Caco-2 (cell line): ENCODE measurements at regions not wholly inside any gene's neighbourhood (a gene's known extent, or its start where the extent isn't known, plus 50 kb on each side); places are given as distances from the start of the nearest gene placed in this dataset.

Experiments used
- BruUV-seq: library from RNA; stranded (reverse); fragments of 400-500 nt; replicated peaks from 2 replicates; lab custom pipeline; 2021; lab: Mats Ljungman, UMichigan
- CTCF ChIA-PET: fragments of 300-600 bp; sonication (Branson Sonifier 250); formaldehyde crosslinking; loops from one replicate; lab custom pipeline; 2022; ENCODE audit warnings: antibody characterized with exemption; lab: Charles Lee
- POLR2A ChIA-PET: fragments of 300-600 bp; sonication (Branson Sonifier 250); formaldehyde crosslinking; loops from one replicate; lab custom pipeline; 2022; ENCODE audit warnings: antibody characterized with exemption; lab: Charles Lee
- DNase-seq, 2 experiments: peaks; one replicate each; pipeline versions ENCODE4 v3.0.0 to v3.0.0-alpha.2; 2020 to 2022
- H3K27me3 ChIP-seq: replicated peaks from 2 replicates; pipeline ENCODE4 v1.6.0; 2011; ENCODE audit warnings: low read length; ENCODE audit not compliant: control insufficient read depth, insufficient read depth
- H3K36me3 ChIP-seq: 2 replicates; pipeline ENCODE4 v1.5.1; 2011; ENCODE audit warnings: low read length; ENCODE audit not compliant: control insufficient read depth, insufficient read depth
- H3K4me1 ChIP-seq: fragments of 250-450 bp; sonication (Bioruptor Pico); 2 replicates; pipeline ENCODE4 v1.5.1; 2020; ENCODE audit warnings: mild to moderate bottlenecking
- H3K4me3 ChIP-seq: 2 replicates; pipeline ENCODE4 v1.5.1; 2011; ENCODE audit warnings: low read depth, mild to moderate bottlenecking, control low read depth, low read length
- H3K9me3 ChIP-seq: fragments of 250-450 bp; sonication (Bioruptor Pico); 2 replicates; pipeline ENCODE4 v1.5.1; 2020; ENCODE audit warnings: mild to moderate bottlenecking, moderate library complexity
- H3K27ac Mint-ChIP-seq: one replicate; pipeline ENCODE4 v1.8.0; 2022; ENCODE audit warnings: mixed read lengths; ENCODE audit not compliant: unreplicated experiment
- H3K27me3 Mint-ChIP-seq: one replicate; pipeline ENCODE4 v1.8.0; 2022; ENCODE audit warnings: mixed read lengths; ENCODE audit not compliant: insufficient read depth, unreplicated experiment
- H3K36me3 Mint-ChIP-seq: one replicate; pipeline ENCODE4 v1.8.0; 2022; ENCODE audit warnings: mild to moderate bottlenecking, mixed read lengths; ENCODE audit not compliant: insufficient read depth, unreplicated experiment
- H3K4me1 Mint-ChIP-seq: one replicate; pipeline ENCODE4 v1.8.0; 2022; ENCODE audit warnings: low read depth, mixed read lengths; ENCODE audit not compliant: unreplicated experiment
- H3K4me3 Mint-ChIP-seq: one replicate; pipeline ENCODE4 v1.8.0; 2022; ENCODE audit warnings: mild to moderate bottlenecking, moderate library complexity, mixed read lengths; ENCODE audit not compliant: unreplicated experiment
- H3K9me3 Mint-ChIP-seq: one replicate; pipeline ENCODE4 v1.8.0; 2022; ENCODE audit warnings: mixed read lengths; ENCODE audit not compliant: unreplicated experiment
- CTCF ChIP-seq, 2 experiments: fragments of 200-600 bp in 1 of 2; IDR thresholded peaks; 1 replicate in 1 of 2; 2 replicates in 1 of 2; pipeline versions ENCODE4 v1.5.1 to v1.8.0; 2011 to 2022; ENCODE audit warnings: antibody characterized with exemption in 1 of 2, control low read depth in 1 of 2, inconsistent platforms in 1 of 2, low read depth in 1 of 2, low read length in 1 of 2, mild to moderate bottlenecking in 1 of 2, moderate library complexity in 1 of 2; ENCODE audit not compliant: insufficient read depth in 1 of 2, severe bottlenecking in 1 of 2, unreplicated experiment in 1 of 2
- intact Hi-C: fragments of 100-400 bp; cut with micrococcal nuclease; formaldehyde crosslinking; loops from one replicate; pipeline ENCODE4 v1.10.0; 2022; ENCODE audit not compliant: unreplicated experiment

DNA sequence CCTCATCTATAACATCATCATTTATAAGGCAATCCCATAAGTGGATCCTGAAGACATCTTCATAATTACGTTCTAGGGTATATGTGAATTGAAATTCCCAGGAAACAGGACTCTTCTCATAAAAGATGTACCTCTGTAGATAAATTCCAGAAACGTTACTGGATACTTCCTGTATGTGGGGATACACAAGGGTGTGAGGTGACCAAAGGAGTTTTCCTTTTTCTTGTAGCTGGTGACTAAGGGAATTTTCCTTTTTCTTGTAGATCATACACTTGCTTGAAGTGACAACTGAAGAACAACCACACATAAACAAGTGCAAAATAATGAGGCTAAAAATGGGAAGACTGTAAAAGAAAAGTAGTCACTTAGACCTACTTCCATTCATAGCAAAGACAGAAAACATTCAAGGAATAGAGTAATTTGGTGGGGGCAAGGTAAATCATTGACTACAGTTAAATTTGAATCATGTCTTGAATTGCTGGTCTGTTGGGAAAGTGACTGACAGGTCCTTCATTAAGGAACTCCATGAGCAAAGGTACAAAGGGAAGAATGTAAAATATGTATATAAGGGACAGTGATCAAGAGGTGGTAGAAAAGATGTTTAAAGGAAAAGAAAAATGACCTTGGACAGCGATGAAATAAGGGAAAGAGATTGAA, 53.2 kb upstream of the UBE2E3 start:
- Histone ChIP-seq H3K4me3 (no peak overlapping the region), H3K36me3 (no peaks in the 10 kb centered on the region), H3K4me1 (no peaks in the 10 kb centered on the region), H3K27me3 (no peaks in the 10 kb centered on the region), H3K9me3 (no peaks in the 10 kb centered on the region)
- H3K36me3 Mint-ChIP-seq: no peaks in the 10 kb centered on the region
- H3K4me3 Mint-ChIP-seq: no peak overlapping the region
- BruUV-seq: no TSS peak
- H3K4me1 Mint-ChIP-seq: no peaks in the 10 kb centered on the region
- H3K27ac Mint-ChIP-seq: no peak overlapping the region
- DNase-seq: no peak
- POLR2A ChIA-PET: no interaction called here
- CTCF ChIA-PET: no interaction called here
- intact Hi-C loops: no loop called here
- H3K9me3 Mint-ChIP-seq: no peaks in the 10 kb centered on the region
- peaks cover 18% of the 10 kb centered on the region for H3K27me3 Mint-ChIP-seq
- TF ChIP-seq CTCF (IDR thresholded peaks at IDR 0.05; ENCODE audit: insufficient read depth in 1 of 2, low read depth in 1 of 2, low read length in 1 of 2, severe bottlenecking in 1 of 2, unreplicated experiment in 1 of 2): no peak

GRCh38 chr2:180925700-180926099, 54.7 kb upstream of the UBE2E3 start:
- no peak overlapping the region for H3K4me3 ChIP-seq
- Mint-ChIP-seq H3K36me3 (no peaks in the 10 kb centered on the region), H3K4me3 (no peak overlapping the region), H3K27ac (no peak overlapping the region), H3K27me3 (peaks cover 18% of the 10 kb centered on the region), H3K9me3 (no peaks in the 10 kb centered on the region), H3K4me1 (no peaks in the 10 kb centered on the region)
- no peaks in the 10 kb centered on the region for H3K27me3 ChIP-seq
- ChIA-PET CTCF (no interaction called here), POLR2A (no interaction called here)
- H3K36me3 ChIP-seq: no peaks in the 10 kb centered on the region
- DNase-seq: no peak
- TF ChIP-seq CTCF (IDR thresholded peaks at IDR 0.05; ENCODE audit: insufficient read depth in 1 of 2, low read depth in 1 of 2, low read length in 1 of 2, severe bottlenecking in 1 of 2, unreplicated experiment in 1 of 2): no peak
- intact Hi-C loops: no loop called here
- no peaks in the 10 kb centered on the region for H3K9me3 ChIP-seq
- no TSS peak for BruUV-seq
- no peaks in the 10 kb centered on the region for H3K4me1 ChIP-seq

DNA sequence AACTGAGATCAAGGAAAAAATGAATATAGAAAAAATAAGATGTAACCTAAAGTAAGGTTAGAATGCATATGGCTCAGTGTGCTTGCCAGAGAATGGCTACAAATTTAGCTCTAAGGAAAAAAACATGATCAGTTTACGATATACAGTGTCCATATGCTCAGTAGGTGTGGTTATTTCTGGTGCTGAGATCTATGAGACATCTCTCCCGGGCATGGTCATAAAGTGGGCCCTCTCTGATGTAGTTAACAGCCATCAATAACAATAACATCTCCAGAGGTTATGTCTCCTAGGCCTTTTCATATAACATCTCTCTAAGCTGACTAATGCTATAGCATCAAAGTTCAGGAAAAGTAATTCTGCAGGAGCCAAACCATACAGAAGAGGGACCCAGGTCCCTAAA, 56.3 kb upstream of the UBE2E3 start:
- no peak for DNase-seq
- TF ChIP-seq CTCF (IDR thresholded peaks at IDR 0.05; ENCODE audit: insufficient read depth in 1 of 2, low read depth in 1 of 2, low read length in 1 of 2, severe bottlenecking in 1 of 2, unreplicated experiment in 1 of 2): no peak
- Histone ChIP-seq H3K27me3 (no peaks in the 10 kb centered on the region; the same call in 1 of the 2 replicates), H3K4me3 (no peak overlapping the region), H3K36me3 (no peaks in the 10 kb centered on the region), H3K9me3 (no peaks in the 10 kb centered on the region), H3K4me1 (no peaks in the 10 kb centered on the region)
- intact Hi-C loops: no loop called here
- H3K4me1 Mint-ChIP-seq: no peaks in the 10 kb centered on the region
- no peaks in the 10 kb centered on the region for H3K9me3 Mint-ChIP-seq
- no peaks in the 10 kb centered on the region for H3K36me3 Mint-ChIP-seq
- ChIA-PET POLR2A (no interaction called here), CTCF (no interaction called here)
- BruUV-seq: no TSS peak
- no peak overlapping the region for H3K4me3 Mint-ChIP-seq
- no peak overlapping the region for H3K27ac Mint-ChIP-seq
- H3K27me3 Mint-ChIP-seq: peaks cover 22% of the 10 kb centered on the region
